Globus pallidus (tissue), 1 donor: ENCODE measurements at regions not wholly inside any gene's neighbourhood (a gene's known extent, or its start where the extent isn't known, plus 50 kb on each side); places are given as distances from the start of the nearest gene placed in this dataset.

Source experiments
- DNase-seq: peaks from one replicate; pipeline ENCODE4 v3.0.0-alpha.2; 2015; ENCODE audit warnings: low spot score

DNA sequence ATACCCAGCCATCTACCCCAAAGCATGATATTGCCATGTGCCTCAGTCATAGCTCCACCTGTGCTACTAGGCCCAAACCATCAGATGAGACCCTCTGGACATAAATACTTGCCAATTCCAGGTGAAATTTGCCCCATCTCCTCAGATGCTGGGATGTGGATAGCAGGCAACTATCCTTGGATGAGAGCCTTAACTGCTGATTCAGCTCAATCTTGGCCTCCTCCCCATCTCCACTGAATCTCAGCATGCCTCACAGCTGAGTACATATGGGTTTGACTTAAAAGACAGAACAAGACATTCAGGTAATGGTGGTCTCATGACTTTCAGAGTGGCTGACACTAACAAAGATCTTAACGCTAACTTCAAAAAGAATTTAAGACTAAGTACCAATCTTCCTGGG lies 50.8 kb upstream of the KLHL13 start:
- DNase-seq: no peak

DNA sequence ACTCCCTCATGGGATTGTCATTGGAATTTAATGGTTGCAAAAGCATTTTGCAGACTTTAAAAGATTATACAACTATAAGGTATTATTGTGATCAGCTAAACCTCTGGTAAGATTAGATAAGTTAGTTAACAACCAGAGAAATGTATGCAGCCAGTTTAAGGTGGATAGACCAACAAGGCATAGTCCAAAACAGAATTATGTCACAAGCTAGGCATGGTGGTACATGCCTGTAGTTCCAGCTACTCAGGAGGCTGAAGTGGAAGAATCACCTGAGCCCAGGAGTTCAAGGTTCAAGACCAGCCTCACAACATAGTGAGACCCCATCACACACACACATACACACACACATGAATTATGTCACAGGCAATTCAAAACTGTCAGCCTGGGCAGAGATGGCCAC lies 54.7 kb upstream of the KLHL13 start:
- DNase-seq: no peak

DNA sequence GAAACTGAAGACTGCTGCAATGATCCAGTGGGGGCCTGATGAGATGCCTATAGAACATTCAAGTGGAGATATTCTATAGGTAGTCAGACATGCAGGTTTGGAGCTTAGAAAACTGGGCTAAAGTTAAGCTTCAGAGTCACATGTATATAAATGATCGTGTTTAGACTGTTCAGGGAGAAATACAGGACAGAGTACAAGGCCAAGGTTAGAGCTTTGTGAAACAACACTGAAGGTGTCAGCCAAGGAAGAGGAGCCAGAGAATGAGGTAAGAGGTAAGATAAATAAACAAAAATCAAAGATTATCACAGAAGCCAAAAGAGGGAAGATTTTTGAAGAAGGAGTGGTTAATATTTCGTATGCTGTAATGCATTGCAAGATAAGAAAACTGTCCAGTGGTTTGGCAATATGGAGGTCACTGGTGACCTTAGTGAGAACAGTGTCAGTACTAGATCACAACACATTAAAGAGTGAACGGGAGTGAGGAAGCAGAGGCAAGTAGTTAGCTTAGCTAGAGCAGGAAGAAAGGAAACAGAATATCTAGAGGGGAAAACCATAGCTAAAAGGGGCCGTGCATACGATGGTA lies 58.0 kb upstream of the KLHL13 start:
- no peak for DNase-seq

DNA sequence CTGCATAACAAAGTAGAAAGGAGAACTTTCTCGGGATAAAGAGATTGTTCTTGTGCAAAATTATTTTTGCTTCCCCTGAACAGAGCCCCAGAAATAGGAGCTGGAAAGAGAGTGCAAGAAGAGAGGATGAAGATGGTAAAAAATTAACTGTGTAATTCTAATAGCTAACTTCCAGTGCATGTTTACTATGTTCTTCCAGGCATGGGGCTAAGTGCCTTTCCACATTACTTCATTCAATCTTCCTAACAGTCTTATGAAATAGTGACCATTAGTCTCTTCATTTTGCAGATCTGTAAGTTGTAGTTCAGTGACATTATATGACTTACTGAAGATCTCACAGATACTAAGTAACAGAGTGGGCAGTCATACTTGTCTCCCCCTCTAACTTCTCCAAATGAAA lies 61.1 kb upstream of the KLHL13 start:
- no peak for DNase-seq

DNA sequence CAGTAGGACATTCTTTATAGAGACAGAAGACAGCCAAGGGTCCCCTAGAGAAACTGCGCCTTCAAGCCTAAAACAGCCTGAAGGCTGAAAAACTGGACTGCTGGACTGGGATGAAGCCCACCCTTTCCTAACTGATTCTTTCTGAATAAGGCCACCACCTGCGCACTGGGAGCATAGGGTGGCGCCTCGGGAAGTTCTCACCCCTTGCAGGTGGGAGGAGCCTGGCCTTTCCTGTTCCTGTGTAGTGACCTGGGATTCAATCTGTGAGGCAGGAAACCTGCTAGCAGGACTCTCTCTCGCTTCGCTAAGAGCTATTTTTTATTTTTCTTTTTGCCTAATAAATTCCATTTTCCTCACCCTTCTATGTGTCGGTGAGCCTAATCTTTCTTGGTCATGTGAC lies 61.8 kb upstream of the KLHL13 start:
- no peak for DNase-seq

DNA sequence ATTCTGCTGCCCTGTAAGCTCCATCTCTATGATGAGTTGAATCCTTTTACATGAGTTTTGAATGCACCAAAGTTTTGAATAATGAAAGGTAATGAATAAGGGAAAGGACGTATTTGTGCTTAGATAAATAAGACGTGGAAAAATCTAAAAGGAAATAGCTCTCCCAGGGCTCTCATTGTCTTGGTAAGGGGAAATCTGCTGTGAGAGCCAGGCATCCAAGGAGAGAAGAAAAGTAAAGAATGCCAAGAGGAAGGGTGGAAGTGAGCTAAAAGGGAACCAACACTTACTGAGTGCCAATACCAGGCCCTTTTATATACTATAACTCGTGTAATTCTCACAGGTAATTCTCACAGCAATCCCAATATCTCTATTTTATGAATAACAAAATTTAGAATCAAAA lies 62.6 kb upstream of the KLHL13 start:
- DNase-seq: no peak

DNA sequence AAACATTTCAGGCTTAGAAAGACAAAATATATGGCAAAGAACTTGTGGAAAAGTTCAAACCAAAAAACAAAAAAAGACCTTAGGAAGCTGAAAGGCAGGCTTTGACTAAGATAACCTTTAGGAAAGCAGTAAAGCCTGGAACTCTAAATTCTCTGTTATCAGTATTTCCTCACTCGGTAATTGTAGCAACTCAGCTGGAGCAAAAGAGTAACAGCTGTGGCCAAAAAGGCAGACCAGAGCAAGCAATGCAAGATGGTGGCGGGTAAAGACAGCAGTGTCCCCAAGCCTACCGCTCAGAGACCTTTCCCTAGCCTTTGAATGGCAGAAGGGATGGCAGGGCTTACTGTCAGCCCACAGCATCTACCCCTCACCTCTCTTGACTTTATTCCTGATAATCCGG lies 63.1 kb upstream of the KLHL13 start:
- DNase-seq: no peak

DNA sequence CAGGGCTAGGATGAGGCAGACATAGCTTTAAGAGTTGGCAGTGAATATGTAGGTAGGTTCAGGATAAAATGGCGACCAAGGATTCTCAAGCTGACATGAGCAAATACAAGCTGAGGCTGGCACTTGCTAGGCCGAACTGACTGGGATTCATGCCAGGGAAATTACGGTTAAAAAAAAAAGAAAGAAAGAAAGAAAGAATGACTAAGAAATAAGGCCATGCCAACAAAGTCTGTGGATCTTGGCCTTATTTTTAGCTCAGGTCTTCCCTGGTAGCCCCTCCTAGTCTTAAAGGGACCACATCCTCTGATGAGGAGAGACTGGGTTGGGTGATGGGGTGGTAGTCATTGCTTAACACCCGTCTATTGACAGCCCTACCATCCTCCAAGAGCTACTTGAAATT lies 64.4 kb upstream of the KLHL13 start:
- DNase-seq: peak; percentile 1

DNA sequence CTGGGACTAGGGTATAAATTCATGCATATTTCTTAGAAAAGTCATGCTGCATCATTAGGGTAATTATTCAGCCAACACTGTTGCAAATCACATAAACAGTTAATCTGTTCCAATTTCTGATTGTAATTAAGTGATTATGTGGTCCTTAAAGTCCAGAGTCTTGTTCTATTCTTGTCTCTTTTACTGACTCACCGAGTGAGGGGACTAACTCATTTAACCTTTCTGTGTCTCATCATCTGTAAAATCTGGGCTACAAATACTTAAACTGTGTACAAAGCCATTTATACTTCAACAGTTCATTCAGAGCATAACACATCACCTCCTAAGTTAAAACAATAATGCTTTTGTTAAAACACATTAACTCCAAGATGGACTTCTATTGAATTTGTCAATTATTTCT lies 65.4 kb upstream of the KLHL13 start:
- peak; percentile 0 for DNase-seq

DNA sequence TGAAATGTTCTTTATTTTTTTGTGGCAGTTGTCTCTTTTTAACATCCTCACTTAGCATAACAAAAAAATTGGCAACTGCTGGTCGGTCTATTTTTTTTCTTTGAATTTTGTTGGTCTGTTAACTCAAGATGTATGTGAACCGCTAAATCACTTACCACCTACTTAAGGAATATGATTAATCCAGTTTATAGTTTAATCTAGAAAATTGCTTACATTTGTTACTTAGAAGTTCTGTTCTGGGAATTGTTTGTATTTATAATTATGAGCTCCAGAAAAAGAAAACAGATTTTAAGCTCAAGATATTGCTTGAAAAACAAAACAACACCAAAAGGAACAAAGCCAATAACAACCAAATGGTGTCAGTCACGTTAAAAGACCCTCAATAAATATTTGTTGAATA lies 66.1 kb upstream of the KLHL13 start:
- no peak for DNase-seq

DNA sequence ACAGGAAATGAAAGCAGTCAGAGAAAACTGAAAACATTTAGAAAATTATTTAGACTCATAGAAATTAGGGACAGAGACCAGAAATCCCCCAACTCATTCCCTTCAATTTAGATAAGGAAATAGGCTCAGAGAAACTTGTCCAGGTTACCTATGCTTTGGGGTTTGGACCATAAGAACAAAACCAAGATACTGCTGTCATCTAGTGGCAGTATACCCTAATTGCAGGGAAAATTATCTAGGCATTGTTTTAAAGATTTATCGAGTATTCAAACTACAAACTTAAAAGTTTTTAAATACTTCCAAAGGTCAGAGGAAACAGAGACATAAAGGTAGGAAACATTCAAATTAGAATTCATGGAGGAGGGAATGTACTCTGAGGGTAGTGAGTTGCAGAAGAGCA lies 67.0 kb upstream of the KLHL13 start:
- DNase-seq: no peak

DNA sequence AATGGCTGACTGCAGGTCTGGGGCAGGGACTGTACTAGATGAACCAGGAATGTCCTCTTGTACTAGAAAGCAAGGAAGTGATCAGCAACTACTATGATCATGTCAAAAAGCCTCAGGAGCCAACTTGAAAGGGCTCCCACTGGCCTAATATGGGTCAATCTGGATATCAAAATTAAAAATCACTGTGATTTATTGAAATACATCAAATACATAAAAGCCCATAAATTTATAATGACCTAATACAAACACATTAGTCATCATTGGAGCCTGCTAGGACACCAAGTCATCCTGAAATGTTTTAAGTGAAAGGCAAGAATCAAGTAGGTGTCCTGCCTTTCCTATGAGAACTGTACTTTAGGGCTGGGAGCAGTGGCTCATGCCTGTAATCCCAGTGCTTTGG lies 70.5 kb upstream of the KLHL13 start:
- no peak for DNase-seq

DNA sequence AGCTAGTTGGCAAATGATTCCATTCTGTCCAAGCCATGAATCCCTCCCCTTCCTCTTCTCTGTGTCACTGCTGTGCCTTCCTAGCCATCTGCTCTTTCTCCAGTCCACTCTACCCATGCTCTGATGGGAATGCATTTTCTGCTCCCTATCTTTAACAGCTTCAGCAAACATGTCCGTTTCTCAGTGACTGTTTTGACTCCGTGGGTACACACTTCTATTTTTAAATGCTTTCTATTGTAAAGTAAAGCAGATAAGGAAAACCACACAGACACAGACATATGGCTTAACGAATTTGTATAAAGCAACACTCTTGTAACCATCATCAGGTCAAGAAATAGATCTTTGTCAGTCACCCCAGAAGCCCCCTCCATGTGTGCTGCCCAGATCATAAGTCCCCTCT lies 72.4 kb upstream of the KLHL13 start:
- no peak for DNase-seq

DNA sequence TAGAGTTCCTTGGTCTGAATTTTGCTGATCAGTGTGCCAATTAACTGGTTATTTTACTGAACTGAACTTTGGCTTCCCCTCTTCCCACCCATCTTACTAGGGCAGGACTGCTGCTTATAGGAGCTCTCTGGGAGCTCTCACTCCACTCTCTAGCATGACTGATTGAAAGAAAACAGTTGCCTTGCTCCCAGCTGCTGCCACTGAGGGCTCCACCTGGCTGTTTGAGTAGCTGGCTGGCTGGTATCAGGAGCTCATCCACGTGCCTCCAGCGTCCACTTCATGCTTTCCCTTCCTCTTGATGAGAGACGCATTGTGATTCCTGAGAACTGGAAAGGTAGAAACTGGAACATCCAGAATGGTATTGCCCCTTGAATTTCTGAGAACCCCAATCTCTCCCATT lies 73.0 kb upstream of the KLHL13 start:
- DNase-seq: no peak

DNA sequence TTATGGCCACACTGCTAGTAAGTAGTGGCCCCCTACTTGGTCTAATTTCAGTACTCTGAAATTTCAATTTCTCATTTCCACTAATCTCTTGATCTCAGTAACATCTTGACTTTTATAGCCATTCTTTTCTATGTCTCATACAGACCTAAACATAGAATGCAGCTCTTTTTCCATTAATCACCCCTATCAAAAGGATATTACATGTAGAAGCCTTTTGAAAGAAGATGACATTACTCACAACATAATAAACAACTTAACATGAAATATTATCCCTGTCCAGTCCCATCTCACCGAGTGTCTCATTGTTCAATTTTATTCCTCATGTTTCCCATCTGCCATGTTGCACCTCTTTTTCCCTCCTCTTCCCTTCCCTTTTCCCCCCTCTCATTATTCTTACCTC lies 81.1 kb upstream of the KLHL13 start:
- DNase-seq: no peak

DNA sequence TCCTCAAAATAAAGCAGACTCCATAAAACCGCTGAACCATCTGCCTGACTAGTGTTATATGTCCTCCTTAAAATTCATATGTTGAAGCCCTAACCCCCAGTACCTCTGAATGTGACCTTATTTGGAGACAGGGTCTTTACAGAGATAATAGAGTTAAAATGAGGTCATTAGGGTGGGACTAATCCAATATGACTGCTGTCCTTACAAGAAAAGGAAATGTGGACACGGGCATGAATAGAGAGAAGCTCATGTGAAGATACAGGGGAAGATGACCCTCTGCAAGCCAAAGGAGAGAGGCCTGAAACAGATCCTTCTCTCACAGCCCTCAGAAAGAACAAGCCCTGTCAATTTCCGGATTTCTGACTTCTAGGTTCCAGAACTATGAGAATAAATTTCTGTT lies 82.0 kb upstream of the KLHL13 start:
- no peak for DNase-seq

DNA sequence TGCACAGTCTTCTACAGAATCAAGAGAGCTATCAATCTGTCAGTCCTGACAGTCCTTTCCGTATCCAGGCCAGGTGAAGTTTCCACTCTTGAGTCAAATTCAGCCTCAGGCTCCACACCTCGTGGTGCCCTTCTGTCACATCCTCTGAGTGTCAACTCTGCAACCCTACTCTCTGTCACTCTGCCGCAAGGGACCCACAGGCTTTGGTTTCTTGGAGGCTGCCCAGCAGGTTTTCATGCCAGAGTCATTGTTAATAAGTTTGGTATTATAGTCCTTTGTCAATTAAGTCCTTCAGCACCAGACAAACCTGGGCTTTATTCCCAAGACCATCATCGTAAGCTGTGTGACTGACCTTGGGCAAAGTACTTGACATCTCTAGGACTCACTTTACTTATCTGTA lies 83.4 kb upstream of the KLHL13 start:
- no peak for DNase-seq

DNA sequence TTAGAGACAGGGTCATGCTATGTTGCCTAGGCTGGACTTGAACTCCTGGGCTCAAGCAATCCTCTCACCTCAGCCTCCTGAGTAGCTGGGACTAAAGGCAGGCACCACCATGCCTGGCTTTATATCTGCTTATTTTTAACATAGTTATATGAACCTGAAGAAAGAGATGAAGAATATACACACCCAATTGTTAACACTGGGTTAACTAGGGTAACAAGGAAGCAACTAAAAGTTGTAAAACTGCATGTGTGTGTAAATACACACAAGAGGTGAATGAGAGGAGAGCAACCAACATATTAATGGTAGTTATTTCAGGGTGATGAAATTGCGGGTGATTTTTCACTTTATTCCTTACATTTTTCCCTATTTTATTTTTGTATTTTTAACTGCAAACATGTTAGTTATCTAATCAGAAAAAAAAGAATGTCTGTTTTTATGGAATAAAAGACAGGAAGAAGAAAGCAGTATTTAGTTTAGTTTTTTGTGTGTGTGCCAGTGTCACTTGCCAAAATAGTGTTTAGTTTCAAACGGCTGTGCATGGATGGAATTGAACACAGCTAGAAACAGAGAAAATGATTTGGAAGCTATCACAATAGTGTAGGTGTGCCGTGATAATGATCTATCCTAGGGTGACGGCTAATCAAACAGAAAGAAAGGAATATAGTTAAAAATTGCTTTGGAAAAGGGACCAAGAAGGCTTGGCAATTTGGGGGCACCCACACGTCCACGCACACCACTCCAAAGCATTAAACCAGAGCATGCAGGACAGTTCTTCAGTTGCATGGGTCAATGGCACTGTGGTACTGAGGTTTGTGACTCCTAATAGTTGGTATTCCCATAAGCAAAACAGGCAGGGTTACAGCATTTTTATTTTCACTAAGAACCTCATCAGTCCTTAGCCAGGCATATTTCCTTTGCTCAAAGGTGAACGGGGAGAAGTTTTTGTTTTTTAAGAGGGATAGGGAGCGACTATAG lies 89.1 kb upstream of the KLHL13 start:
- DNase-seq: no peak

DNA sequence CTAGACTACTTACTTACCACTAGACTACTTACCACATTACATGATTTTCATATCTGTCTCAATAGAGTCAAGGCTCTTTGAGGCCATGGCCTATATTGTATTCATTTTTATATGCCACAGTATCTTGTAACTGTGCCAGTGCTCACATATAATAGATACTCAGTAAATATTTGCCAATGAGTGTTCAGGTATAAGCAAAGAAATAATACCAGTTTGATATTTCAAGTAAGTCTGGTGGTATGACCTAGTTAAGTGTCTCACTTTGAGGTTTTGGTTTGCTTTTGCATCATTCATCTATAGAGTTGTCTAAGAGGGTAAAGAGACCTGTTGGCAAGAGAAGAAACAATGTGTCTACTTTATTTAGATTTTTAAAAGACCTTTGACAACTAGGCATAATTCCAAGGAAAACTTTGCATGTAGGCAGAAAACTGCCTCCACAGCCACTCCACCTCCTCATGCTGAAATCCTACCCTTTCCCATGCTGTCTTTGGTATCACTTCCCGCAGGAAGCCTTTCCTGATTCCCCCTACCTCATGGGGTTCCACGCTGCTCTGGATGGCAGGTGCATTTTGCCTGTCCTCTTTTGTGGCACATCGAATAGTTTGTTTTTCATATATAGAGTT lies 91.3 kb upstream of the KLHL13 start:
- DNase-seq: no peak

DNA sequence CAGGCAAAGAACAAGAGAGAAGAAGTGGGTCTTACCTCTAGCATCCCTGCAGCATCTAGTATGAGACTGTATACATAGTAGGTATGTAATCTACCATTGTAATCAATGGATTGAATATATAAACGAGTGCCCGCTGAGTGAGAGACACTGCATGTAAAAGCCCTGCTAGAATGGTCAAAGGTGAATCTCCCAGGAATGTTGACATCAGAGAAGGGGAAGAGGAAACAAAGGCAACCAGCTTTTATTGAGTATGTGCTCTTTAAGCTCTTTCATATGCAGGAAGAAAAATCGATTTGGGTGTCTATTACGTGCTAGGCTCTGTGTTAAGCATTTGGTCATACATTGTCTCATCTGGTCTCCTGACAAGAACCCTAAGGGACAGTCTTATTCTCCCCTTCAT lies 91.9 kb upstream of the KLHL13 start:
- no peak for DNase-seq

DNA sequence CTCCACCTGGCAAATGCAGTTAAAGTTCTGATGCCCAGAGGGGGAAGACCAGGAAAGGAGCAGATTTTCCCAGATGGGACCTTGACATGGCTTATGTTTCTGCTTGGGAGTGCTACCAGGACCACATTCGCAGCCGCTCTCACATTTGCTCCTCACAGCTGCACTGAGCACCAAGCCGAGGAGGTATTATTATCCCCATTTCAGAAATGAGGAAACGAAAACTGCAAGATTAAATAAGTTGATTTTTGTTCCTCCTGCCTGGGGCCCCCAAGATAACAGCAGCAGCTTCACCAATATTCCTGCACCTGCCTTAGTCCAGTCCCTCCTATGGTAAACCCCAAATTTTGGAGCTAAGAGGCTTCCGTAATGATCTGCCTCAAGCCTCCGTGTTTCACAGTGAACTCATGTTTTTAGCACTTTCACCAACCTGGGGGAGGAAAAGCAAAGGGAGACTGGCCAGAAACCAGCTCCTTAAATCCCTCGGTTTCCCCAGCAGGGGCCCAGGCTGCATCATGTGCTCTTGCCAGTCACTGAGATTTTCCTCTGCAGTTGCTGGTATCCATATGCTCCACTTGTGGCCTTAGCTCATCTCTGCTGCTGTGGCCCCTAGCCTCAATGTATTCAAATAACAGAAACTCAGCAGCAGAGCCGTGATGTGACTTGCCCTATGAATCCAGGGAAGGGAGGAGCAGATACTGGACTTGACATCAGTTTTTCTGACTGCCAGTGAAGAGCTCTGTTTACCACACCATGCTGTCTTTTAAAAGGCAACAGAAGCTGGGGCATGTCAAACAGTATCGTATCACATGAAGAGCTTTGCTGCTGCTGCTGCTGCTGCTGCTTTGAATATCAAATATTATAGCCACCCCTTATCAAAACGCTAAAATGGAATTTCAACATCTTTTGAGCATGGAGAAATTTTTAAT lies 95.5 kb upstream of the KLHL13 start:
- no peak for DNase-seq

DNA sequence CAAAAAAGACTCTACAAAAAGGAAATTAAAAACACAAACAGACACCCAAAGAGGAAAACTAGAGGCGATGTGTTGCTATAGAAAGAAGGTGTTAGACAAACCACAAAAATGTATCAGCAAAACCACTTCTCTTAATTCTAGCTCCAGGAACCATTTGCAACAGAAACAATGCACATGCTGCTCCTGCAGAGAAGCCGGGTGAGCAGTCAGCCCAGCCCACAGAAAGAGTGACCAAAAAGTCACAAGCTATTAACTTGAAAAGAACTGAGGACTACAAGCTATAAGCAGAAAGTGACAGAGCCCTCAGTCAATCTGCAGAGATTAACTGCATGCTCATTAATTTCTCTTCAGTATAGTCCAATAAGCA lies 96.2 kb upstream of the KLHL13 start:
- DNase-seq: no peak
